Heart left ventricle (tissue), 16 donors: ENCODE measurements at regions not wholly inside any gene's neighbourhood (a gene's known extent, or its start where the extent isn't known, plus 50 kb on each side); places are given as distances from the start of the nearest gene placed in this dataset.

ENCODE experiments used
- ATAC-seq, 4 donors: fragments of 200-7000 bp; cut with Tn5 transposase; one replicate each; pipeline ENCODE4 v1.9.1; 2020 to 2022; ENCODE audit warnings: moderate library complexity in 4 of 4, mild to moderate bottlenecking in 3 of 4, moderate number of reproducible peaks in 1 of 4
- DNase-seq, 5 donors: peaks; one replicate each; pipeline ENCODE4 v3.0.0-alpha.2; 2020
- H3K27ac ChIP-seq, 12 donors: fragments of 200-600 bp; sonication (generic) in 4 of 12; one replicate each; pipeline versions ENCODE4 v1.5.0 to v1.8.0; 2016 to 2022; ENCODE audit warnings: mild to moderate bottlenecking in 2 of 12
- H3K27me3 ChIP-seq, 9 donors: fragments of 200-600 bp; sonication (generic) in 2 of 9; one replicate each; pipeline versions ENCODE4 v1.5.1 to v1.8.0; 2016 to 2022; ENCODE audit warnings: mild to moderate bottlenecking in 3 of 9
- H3K36me3 ChIP-seq, 9 donors: fragments of 200-600 bp; sonication (generic) in 2 of 9; one replicate each; pipeline versions ENCODE4 v1.5.0 to v1.8.0; 2018 to 2022; ENCODE audit warnings: mild to moderate bottlenecking in 2 of 9
- H3K4me1 ChIP-seq, 12 donors: fragments of 200-600 bp; sonication (generic) in 4 of 12; one replicate each; pipeline versions ENCODE4 v1.5.0 to v1.8.0; 2016 to 2022; ENCODE audit warnings: mild to moderate bottlenecking in 3 of 12
- H3K4me3 ChIP-seq, 12 donors: fragments of 200-600 bp; sonication (generic) in 4 of 12; one replicate each; pipeline versions ENCODE4 v1.5.0 to v1.8.0; 2017 to 2022; ENCODE audit warnings: mild to moderate bottlenecking in 9 of 12, moderate library complexity in 4 of 12
- H3K9me3 ChIP-seq, 12 donors: fragments of 200-600 bp; sonication (generic) in 4 of 12; one replicate each; pipeline versions ENCODE4 v1.5.0 to v1.8.0; 2016 to 2022; ENCODE audit warnings: mild to moderate bottlenecking in 1 of 12
- CTCF ChIP-seq, 12 donors: fragments of 200-600 bp; sonication (generic) in 4 of 12; IDR thresholded peaks; one replicate each; pipeline versions ENCODE4 v1.5.0 to v1.8.0; 2018 to 2022; ENCODE audit warnings: antibody characterized with exemption in 12 of 12, mild to moderate bottlenecking in 5 of 12
- POLR2A ChIP-seq, 2 donors: fragments of 450-650 bp; IDR thresholded peaks; one replicate each; pipeline ENCODE4 v1.6.1; 2017; ENCODE audit warnings: antibody characterized with exemption in 2 of 2, mild to moderate bottlenecking in 2 of 2, moderate library complexity in 2 of 2
- WGBS, 4 donors: extraction: QIAGEN DNeasy Blood & Tissue Kit in 2 of 4; methylation state at CpG; one replicate each; pipeline versions ENCODE4 v1.1.5 to v1.1.7; 2013 to 2018; 5-methylcytosine and 5-hydroxymethylcytosine counted together
- intact Hi-C, 10 donors: fragments of 100-400 bp; cut with DNase I; formaldehyde crosslinking; loops; one replicate each; pipeline versions ENCODE4 v1.11.1 to v1.14.2; 2022
- donor health status: ischemic (EF 13 %, LVEDD 7.1; RV severe dilation, severe dysfunction).
- donor health status: healthy with polysubstance abuse.
- donor health status: DM: no; HTN: yes; CAD: no.
- donor health status: DM: no; HTN: no; CAD: no.
- donor health status: ischemic (EF 25% LVEDD 6.9; RV normal size, moderate dysfunction).
- donor health status: ischemic (EF 25% LVEDD 5.7; RV mildly dilated, moderate dysfunction).
- donor health status: healthy.
- donor health status: DM: yes; HTN: yes; CAD: no.
- donor health status: ischemic (EF 35%, LVEDD 5.7; RV mildly dilated, moderate dysfunction).
- donor health status: nonischemic (EF 11% LVEDD 7.7; RV severe dilation, severe dysfunction).
- donor health status: DM: yes; HTN: yes; CAD: no.
- donor health status: PGD.
- donor health status: ischemic (EF 29% LVEDD 5.4; RV normal size, mild dysfunction).
- donor health status: nonischemic (EF 23%, LVEDD 6.1; RV moderate dilation, normal function).

DNA sequence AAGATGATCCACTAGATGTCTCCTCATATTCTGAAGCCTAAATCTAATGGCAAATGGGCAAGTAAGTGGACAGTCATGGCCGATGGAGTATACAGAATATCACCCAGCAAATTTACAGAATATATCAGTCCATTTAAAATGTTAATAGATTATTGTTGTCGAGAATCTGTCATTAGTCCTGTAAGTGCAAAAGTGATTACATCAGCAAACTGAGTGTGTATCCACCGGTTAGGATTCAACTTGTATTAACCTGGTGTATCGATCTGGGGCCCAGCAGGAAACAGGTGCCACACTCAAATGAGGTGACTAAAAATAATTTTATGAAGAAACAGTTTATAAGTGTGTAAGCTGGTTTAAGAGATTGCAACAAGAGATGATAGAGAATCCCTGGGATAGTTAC lies 367.9 kb upstream of the FAM47C start:
- DNase-seq (no peak), ATAC-seq (no peak)
- Histone ChIP-seq H3K27me3 (peaks cover 0 to 3% (median 0%) of the 10 kb centered on the region in 9 donors), H3K36me3 (no peaks in the 10 kb centered on the region), H3K27ac (no peak overlapping the region), H3K4me1 (no peaks in the 10 kb centered on the region), H3K9me3 (no peaks in the 10 kb centered on the region), H3K4me3 (no peak overlapping the region)
- intact Hi-C loops: no loop called here
- peak in 2 of 12 donors; percentile 3 to 6 for TF ChIP-seq CTCF (IDR thresholded peaks at IDR 0.05)
- TF ChIP-seq POLR2A (IDR thresholded peaks at IDR 0.05): no peak
- WGBS, 4 donors: 75 to 95% (median 90%) methylated on average over 4 of the region's 4 CpGs

DNA sequence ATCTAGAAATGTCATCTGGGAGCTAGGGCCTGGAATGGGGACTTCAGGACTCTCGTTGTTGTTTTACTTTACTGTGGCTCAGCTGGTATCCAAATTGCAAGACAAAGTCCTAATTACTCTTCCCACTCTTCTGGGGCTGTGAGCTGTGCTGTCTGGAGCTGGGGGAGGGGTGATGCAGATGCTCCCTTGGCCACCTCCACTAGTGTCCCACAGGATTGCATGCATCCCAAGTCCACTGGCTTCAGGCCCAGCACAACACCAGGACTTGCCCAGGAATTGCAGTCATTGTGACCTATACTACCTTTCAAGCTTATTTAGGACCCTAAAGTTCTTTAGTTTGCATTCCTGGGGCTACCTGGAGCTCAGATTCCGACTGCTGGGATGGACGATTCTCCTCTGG lies 366.1 kb upstream of the FAM47C start:
- H3K9me3 ChIP-seq: no peaks in the 10 kb centered on the region
- no peaks in the 10 kb centered on the region for H3K27me3 ChIP-seq
- H3K4me1 ChIP-seq: no peaks in the 10 kb centered on the region
- H3K4me3 ChIP-seq: no peak overlapping the region
- intact Hi-C loops: no loop called here
- no peak overlapping the region for H3K27ac ChIP-seq
- no peaks in the 10 kb centered on the region for H3K36me3 ChIP-seq
- WGBS, 4 donors: 49 to 78% (median 69%) methylated on average over 3 of the region's 3 CpGs
- ATAC-seq (no peak), DNase-seq (no peak)
- TF ChIP-seq CTCF (IDR thresholded peaks at IDR 0.05): no peak
- TF ChIP-seq POLR2A (IDR thresholded peaks at IDR 0.05): no peak

- no peaks in the 10 kb centered on the region for H3K36me3 ChIP-seq
- DNase-seq (no peak), ATAC-seq (peak in 3 of 4 donors; percentile 26 to 56 (median 51))
- H3K4me1 ChIP-seq: peaks cover 0 to 8% (median 0%) of the 10 kb centered on the region in 12 donors
- H3K27me3 ChIP-seq: peaks cover 0 to 6% (median 0%) of the 10 kb centered on the region in 9 donors
- no peaks in the 10 kb centered on the region for H3K9me3 ChIP-seq
- no peak overlapping the region for H3K4me3 ChIP-seq
- WGBS, 4 donors: 21 to 47% (median 35%) methylated on average over 3 of the region's 3 CpGs
- intact Hi-C loops: no loop called here
- TF ChIP-seq CTCF (IDR thresholded peaks at IDR 0.05): no peak
- no peak for TF ChIP-seq POLR2A (IDR thresholded peaks at IDR 0.05)
- H3K27ac ChIP-seq: peak overlapping the region in 7 of 12 donors; percentile 0 to 68 (median 31)
These were observed 357.5 kb upstream of the FAM47C start for GRCh38 chrX:36650622-36651021.

GRCh38 chrX:36683507-36683906 lies 324.7 kb upstream of the FAM47C start:
- 86 to 88% (median 87%) methylated on average over 1 of the region's 1 CpG for WGBS, 4 donors
- ATAC-seq (no peak), DNase-seq (no peak)
- H3K4me3 ChIP-seq: no peak overlapping the region
- H3K36me3 ChIP-seq: no peaks in the 10 kb centered on the region
- TF ChIP-seq CTCF (IDR thresholded peaks at IDR 0.05) (no peak), POLR2A (IDR thresholded peaks at IDR 0.05) (no peak)
- no peaks in the 10 kb centered on the region for H3K9me3 ChIP-seq
- H3K4me1 ChIP-seq: no peaks in the 10 kb centered on the region
- peaks cover 0 to 5% (median 0%) of the 10 kb centered on the region in 9 donors for H3K27me3 ChIP-seq
- intact Hi-C loops: no loop called here
- no peak overlapping the region for H3K27ac ChIP-seq
